Stomach (tissue), 4 donors: ENCODE measurements at regions not wholly inside any gene's neighbourhood (a gene's known extent, or its start where the extent isn't known, plus 50 kb on each side); places are given as distances from the start of the nearest gene placed in this dataset.

Experiments
- CTCF ChIP-seq, 7 experiments: fragments of 450-650 bp in 4 of 7; fragments of 200-600 bp in 3 of 7; sonication (generic) in 3 of 7; IDR thresholded peaks; one replicate each; pipeline ENCODE4 v1.5.1; 2016 to 2019; ENCODE audit warnings: antibody characterized with exemption in 7 of 7, control low read depth in 2 of 7, mild to moderate bottlenecking in 1 of 7
- POLR2A ChIP-seq, 4 donors: fragments of 450-650 bp; IDR thresholded peaks; one replicate each; pipeline ENCODE4 v1.6.1; 2016; ENCODE audit warnings: antibody characterized with exemption in 4 of 4, control low read depth in 2 of 4, mild to moderate bottlenecking in 1 of 4, moderate library complexity in 1 of 4

GRCh38 chr4:125529071-125529470 is 214.3 kb downstream of the FAT4 start:
- no peak for TF ChIP-seq CTCF (IDR thresholded peaks at IDR 0.05)
- TF ChIP-seq POLR2A (IDR thresholded peaks at IDR 0.05) = no peak
